Activated naive CD8-positive, alpha-beta T cell treated with anti-CD3 and anti-CD28 coated beads, Interleukin-2, amount 10 ng/mL, durations not matched to agents 7 days and 5 days (primary cell): ENCODE measurements at regions not wholly inside any gene's neighbourhood (a gene's known extent, or its start where the extent isn't known, plus 50 kb on each side); places are given as distances from the start of the nearest gene placed in this dataset. TPM values are rescaled to one million over a fixed set of nuclear protein-coding genes. Genes with fewer than 3 reads are reported as not detected.
"Not testable (repeated sequence)": the region's sequence is repeated elsewhere in the genome, so short reads cannot be mapped to it uniquely, and the experiment has no call there.

ENCODE experiments used
- ATAC-seq: fragments of 150-1000 bp; cut with Tn5 transposase; one replicate; pipeline ENCODE4 v1.10.0; 2021; ENCODE audit warnings: low read depth, moderate library complexity
- POLR2A ChIA-PET: fragments of 350-600 bp; sonication (Branson Sonifier 250); formaldehyde crosslinking; loops from one replicate; lab custom pipeline; 2021; ENCODE audit warnings: antibody characterized with exemption; lab: Charles Lee
- DNase-seq: peaks from one replicate; pipeline ENCODE4 v3.0.0; 2021
- H3K27ac Mint-ChIP-seq: one replicate; pipeline ENCODE4 v1.8.0; 2022; ENCODE audit warnings: mild to moderate bottlenecking, mixed read lengths
- H3K27me3 Mint-ChIP-seq: one replicate; pipeline ENCODE4 v1.8.0; 2022; ENCODE audit warnings: mild to moderate bottlenecking, moderate library complexity, mixed read lengths
- H3K36me3 Mint-ChIP-seq: one replicate; pipeline ENCODE4 v1.8.0; 2021; ENCODE audit warnings: mild to moderate bottlenecking, mixed read lengths
- H3K4me1 Mint-ChIP-seq: one replicate; pipeline ENCODE4 v1.8.0; 2021; ENCODE audit warnings: mixed read lengths
- H3K4me3 Mint-ChIP-seq: one replicate; pipeline ENCODE4 v1.8.0; 2022; ENCODE audit warnings: mild to moderate bottlenecking, moderate library complexity, mixed read lengths
- H3K9me3 Mint-ChIP-seq: one replicate; pipeline ENCODE4 v1.8.0; 2021; ENCODE audit warnings: mixed read lengths
- microRNA-seq: library from miRNA; unstranded; fragments of <30 nt; microRNA quantifications from one replicate; pipeline ENCODE4 v1.2.0, GENCODE V29; 2022

DNA sequence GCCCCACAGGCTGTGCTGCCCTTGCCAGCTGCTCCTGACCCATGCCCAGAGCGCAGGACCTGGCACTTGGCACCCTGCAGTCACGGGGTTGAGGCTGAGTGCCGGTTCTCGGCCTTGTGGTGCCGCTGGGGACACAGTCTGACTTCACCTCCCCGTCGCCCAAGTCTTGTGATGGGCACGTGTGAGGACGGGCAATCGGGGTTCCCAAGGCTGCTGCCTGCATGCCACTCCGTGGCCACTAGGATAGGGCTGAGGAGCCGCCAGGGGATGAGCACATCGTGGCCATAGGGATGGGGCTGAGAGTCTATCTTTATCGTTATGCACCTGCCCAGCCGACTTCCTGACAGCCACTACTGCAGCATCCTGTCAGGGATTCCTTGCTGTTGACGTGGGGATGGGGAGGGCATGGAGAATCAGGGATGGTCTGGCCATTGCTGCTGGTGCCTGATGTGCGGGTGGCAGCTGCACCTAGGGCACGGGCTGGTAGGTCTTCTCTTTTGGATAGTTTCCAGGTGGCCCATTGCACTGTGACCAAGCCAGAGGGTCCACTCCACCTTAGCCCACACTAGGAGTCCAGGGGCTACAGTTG lies 243.5 kb downstream of the FOXD4L6 start:
- peaks cover 52% of the 10 kb centered on the region for H3K9me3 Mint-ChIP-seq
- H3K27me3 Mint-ChIP-seq, H3K36me3 Mint-ChIP-seq, H3K4me1 Mint-ChIP-seq, ATAC-seq, H3K4me3 Mint-ChIP-seq, POLR2A ChIA-PET, DNase-seq, H3K27ac Mint-ChIP-seq: not testable (repeated sequence)

DNA sequence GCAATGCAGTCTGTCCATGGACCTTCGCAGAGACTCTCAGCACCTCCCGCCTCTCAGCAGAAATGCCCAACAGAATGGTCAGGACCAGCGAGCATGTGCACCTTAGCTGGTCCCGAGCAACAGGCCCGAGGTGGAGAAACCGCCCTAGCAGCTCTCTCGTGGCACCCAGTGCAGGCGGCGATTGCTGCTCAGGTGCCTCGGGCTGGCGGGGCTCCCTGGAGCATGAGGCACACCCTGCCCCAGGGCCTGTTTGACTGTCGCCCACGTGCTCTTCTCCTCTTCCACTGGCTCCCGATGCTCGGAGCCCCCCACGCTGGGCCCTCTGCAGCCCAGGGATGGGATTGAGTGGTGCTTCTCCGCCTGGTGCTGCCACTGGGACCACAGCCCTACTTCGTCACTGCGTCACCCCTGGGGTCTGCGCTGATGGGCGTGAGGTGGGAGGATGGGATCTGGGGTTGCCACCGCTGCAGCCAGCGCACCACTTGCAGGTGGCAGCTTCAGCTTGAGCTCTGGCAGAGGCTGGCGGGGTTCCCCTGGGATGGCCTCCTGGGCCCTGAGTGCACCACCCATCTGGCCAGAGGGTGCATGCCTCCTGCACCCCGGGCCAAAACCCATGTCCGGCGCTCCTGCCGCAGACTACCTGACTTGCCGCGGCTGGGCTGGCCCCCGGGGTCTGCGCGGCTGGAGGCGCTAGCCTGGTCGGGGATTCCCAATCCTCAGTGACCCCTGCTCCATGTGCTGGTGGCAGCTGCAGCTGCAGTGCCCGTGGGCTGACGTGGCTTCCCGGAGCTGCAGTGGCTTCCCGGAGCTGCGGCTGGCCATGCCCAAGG lies 244.2 kb downstream of the FOXD4L6 start:
- POLR2A ChIA-PET = no interaction called here
- Mint-ChIP-seq H3K4me1 (no peaks in the 10 kb centered on the region), H3K27ac (no peak overlapping the region), H3K4me3 (no peak overlapping the region), H3K9me3 (peaks cover 57% of the 10 kb centered on the region), H3K27me3 (no peaks in the 10 kb centered on the region), H3K36me3 (no peaks in the 10 kb centered on the region)
- ATAC-seq (no peak), DNase-seq (peak; percentile 25)

GRCh38 chr9:40883423-40884071 lies 244.9 kb downstream of the FOXD4L6 start:
- H3K4me1 Mint-ChIP-seq, POLR2A ChIA-PET, ATAC-seq, H3K27me3 Mint-ChIP-seq, H3K36me3 Mint-ChIP-seq, H3K27ac Mint-ChIP-seq, DNase-seq, H3K4me3 Mint-ChIP-seq: not testable (repeated sequence)
- peaks cover 55% of the 10 kb centered on the region for H3K9me3 Mint-ChIP-seq

GRCh38 chr9:40873753-40874295 lies 254.7 kb downstream of the FOXD4L6 start:
- POLR2A ChIA-PET, DNase-seq, H3K4me1 Mint-ChIP-seq, H3K36me3 Mint-ChIP-seq, H3K4me3 Mint-ChIP-seq, ATAC-seq, H3K27ac Mint-ChIP-seq, H3K27me3 Mint-ChIP-seq: not testable (repeated sequence)
- peaks cover 47% of the 10 kb centered on the region for H3K9me3 Mint-ChIP-seq

GRCh38 chr9:40868437-40868836 lies 260.0 kb downstream of the FOXD4L6 start:
- peaks cover 42% of the 10 kb centered on the region for H3K9me3 Mint-ChIP-seq
- POLR2A ChIA-PET, H3K27me3 Mint-ChIP-seq, H3K4me1 Mint-ChIP-seq, H3K36me3 Mint-ChIP-seq, H3K27ac Mint-ChIP-seq, DNase-seq, ATAC-seq, H3K4me3 Mint-ChIP-seq: not testable (repeated sequence)

Small RNAs in the stretch of these regions (microRNA-seq; reads per million reads assigned to microRNA genes)
- gene MIR1299 = not detected
